A673 (cell line): ENCODE measurements at regions not wholly inside any gene's neighbourhood (a gene's known extent, or its start where the extent isn't known, plus 50 kb on each side); places are given as distances from the start of the nearest gene placed in this dataset.

Source experiments
- BruUV-seq: library from RNA; stranded (reverse); fragments of 400-500 nt; replicated peaks from 2 replicates; lab custom pipeline; 2021; lab: Mats Ljungman, UMichigan
- CTCF ChIA-PET: fragments of 300-600 bp; sonication (Branson Sonifier 250); formaldehyde crosslinking; loops from one replicate; lab custom pipeline; 2022; ENCODE audit warnings: antibody characterized with exemption; lab: Charles Lee
- POLR2A ChIA-PET: fragments of 300-600 bp; sonication (Branson Sonifier 250); formaldehyde crosslinking; loops from one replicate; lab custom pipeline; 2022; ENCODE audit warnings: antibody characterized with exemption; ENCODE audit not compliant: low non-redundant PET; lab: Charles Lee
- DNase-seq: peaks from one replicate; pipeline ENCODE4 v3.0.0-alpha.2; 2015; ENCODE audit warnings: low spot score
- H3K27ac ChIP-seq: fragments of 200-600 bp; sonication (generic); 2 replicates; pipeline ENCODE4 v1.5.1; 2016; ENCODE audit warnings: mixed run types, low read depth, mild to moderate bottlenecking, mixed read lengths, antibody characterized with exemption, low read length; ENCODE audit not compliant: poor library complexity, severe bottlenecking
- H3K27me3 ChIP-seq: fragments of 200-600 bp; sonication (generic); replicated peaks from 2 replicates; pipeline ENCODE4 v1.6.1; 2017; ENCODE audit warnings: mixed run types, low read depth, mild to moderate bottlenecking, mixed read lengths, antibody characterized with exemption, low read length; ENCODE audit not compliant: insufficient read depth, poor library complexity
- H3K36me3 ChIP-seq: fragments of 200-600 bp; sonication (generic); 2 replicates; pipeline ENCODE4 v1.6.1; 2016; ENCODE audit warnings: mixed run types, mild to moderate bottlenecking, mixed read lengths, antibody characterized with exemption, low read length; ENCODE audit not compliant: insufficient read depth, poor library complexity, severe bottlenecking
- H3K4me1 ChIP-seq: fragments of 200-600 bp; sonication (generic); 2 replicates; pipeline ENCODE4 v1.6.1; 2017; ENCODE audit warnings: mixed run types, mild to moderate bottlenecking, mixed read lengths, antibody characterized with exemption, low read length; ENCODE audit not compliant: insufficient read depth, poor library complexity, severe bottlenecking
- H3K4me3 ChIP-seq: fragments of 200-600 bp; sonication (generic); 2 replicates; pipeline ENCODE4 v1.5.1; 2016; ENCODE audit warnings: low read depth, mixed run types, mild to moderate bottlenecking, mixed read lengths, low read length; ENCODE audit not compliant: poor library complexity, severe bottlenecking
- H3K9me3 ChIP-seq: fragments of 200-600 bp; sonication (generic); 2 replicates; pipeline ENCODE4 v1.6.1; 2016; ENCODE audit warnings: mixed run types, low read depth, mild to moderate bottlenecking, mixed read lengths, antibody characterized with exemption, low read length; ENCODE audit not compliant: poor library complexity, severe bottlenecking
- CTCF ChIP-seq: fragments of 300-800, 200-600 bp; sonication (generic); conservative IDR thresholded peaks from 2 replicates; pipeline ENCODE4 v1.5.1; 2017; ENCODE audit warnings: low read depth, mild to moderate bottlenecking, antibody characterized with exemption, low read length, moderate library complexity, mixed read lengths
- EZH2 ChIP-seq: fragments of 200-600 bp; sonication (generic); IDR thresholded peaks from 2 replicates; pipeline ENCODE4 v1.6.1; 2017; ENCODE audit warnings: borderline replicate concordance, low read depth, mild to moderate bottlenecking, mixed read lengths, antibody characterized with exemption, low read length; ENCODE audit not compliant: poor library complexity, severe bottlenecking
- intact Hi-C: fragments of 100-400 bp; cut with micrococcal nuclease; formaldehyde crosslinking; loops from one replicate; pipeline ENCODE4 v1.10.0; 2022; ENCODE audit not compliant: unreplicated experiment

DNA sequence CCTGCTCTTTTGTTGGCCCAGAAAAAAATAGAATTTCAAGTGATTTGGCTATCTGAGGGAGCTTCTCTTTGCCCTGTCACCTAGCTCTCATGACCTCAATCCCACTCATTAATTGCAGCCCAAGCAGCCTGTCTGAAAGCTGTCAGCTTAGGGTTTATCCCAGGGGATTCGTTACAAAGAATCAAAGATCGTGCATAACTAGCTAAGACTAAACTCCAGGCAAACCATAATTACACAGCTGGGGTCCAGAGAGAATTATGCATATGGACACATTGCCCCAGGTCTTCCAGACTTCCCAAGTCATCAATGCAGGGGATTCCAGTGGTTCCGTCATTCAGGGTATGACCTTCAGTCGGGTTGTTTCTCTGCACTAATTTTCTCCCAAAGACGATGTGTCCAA is 91.6 kb upstream of the CBLB start:
- Histone ChIP-seq H3K27ac (no peak overlapping the region), H3K27me3 (no peaks in the 10 kb centered on the region), H3K4me1 (peaks cover 5% of the 10 kb centered on the region), H3K36me3 (no peaks in the 10 kb centered on the region), H3K4me3 (no peak overlapping the region), H3K9me3 (no peaks in the 10 kb centered on the region)
- no peak for DNase-seq
- intact Hi-C loops = no loop called here
- ChIA-PET CTCF (no interaction called here), POLR2A (no interaction called here)
- no TSS peak for BruUV-seq
- TF ChIP-seq CTCF = no peak

DNA sequence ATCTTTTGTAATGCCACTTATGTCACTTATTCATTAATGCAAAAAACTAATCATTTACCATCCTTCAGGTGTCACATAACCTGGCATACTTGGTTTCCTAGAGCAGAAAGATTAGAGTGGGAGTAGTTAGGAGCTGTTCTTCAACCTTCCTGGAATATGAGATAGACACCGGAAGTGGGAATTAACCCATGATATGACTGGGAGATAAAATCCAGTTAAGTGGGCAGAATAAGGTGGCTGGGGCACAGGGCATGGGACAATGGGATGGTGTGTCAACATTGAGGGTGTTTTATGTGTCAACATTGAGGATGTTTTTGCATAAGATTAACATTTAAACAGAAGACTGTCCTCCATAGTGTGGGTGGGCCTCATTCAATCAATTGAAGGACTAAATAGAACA is 94.3 kb upstream of the CBLB start:
- Histone ChIP-seq H3K4me3 (no peak overlapping the region), H3K9me3 (no peaks in the 10 kb centered on the region), H3K4me1 (peaks cover 5% of the 10 kb centered on the region), H3K27ac (no peak overlapping the region), H3K27me3 (no peaks in the 10 kb centered on the region), H3K36me3 (no peaks in the 10 kb centered on the region)
- TF ChIP-seq CTCF (no peak), EZH2 (no peak)
- BruUV-seq = no TSS peak
- CTCF ChIA-PET = no interaction called here
- DNase-seq = no peak
- intact Hi-C loops = no loop called here
- POLR2A ChIA-PET = no interaction called here

- intact Hi-C loops = no loop called here
- POLR2A ChIA-PET = no interaction called here
- TF ChIP-seq EZH2 (no peak), CTCF (no peak)
These were observed 96.6 kb upstream of the CBLB start for GRCh38 chr3:105965384-105965783.

More at GRCh38 chr3:105965384-105965783, 96.6 kb upstream of the CBLB start:
- no peak for DNase-seq
- no TSS peak for BruUV-seq
- Histone ChIP-seq H3K36me3 (no peaks in the 10 kb centered on the region), H3K27ac (no peak overlapping the region), H3K27me3 (no peaks in the 10 kb centered on the region), H3K4me1 (peaks cover 5% of the 10 kb centered on the region), H3K4me3 (no peak overlapping the region), H3K9me3 (no peaks in the 10 kb centered on the region)
- CTCF ChIA-PET = no interaction called here
